22Rv1 (cell line): ENCODE measurements at regions not wholly inside any gene's neighbourhood (a gene's known extent, or its start where the extent isn't known, plus 50 kb on each side); places are given as distances from the start of the nearest gene placed in this dataset.

Source experiments
- H3K27ac ChIP-seq: fragments of 450-650 bp; 2 replicates; pipeline ENCODE4 v1.5.1; 2017
- CTCF ChIP-seq: fragments of 450-650 bp; IDR thresholded peaks from 2 replicates; pipeline ENCODE4 v1.5.1; 2017; ENCODE audit warnings: mild to moderate bottlenecking
- ZFX ChIP-seq: fragments of 450-650 bp; IDR thresholded peaks from 2 replicates; pipeline ENCODE4 v1.6.1; 2017; ENCODE audit warnings: antibody characterized with exemption, borderline replicate concordance

GRCh38 chr20:24783631-24784492 lies 165.2 kb upstream of the CST7 start:
- TF ChIP-seq ZFX (no peak), CTCF (no peak)
- H3K27ac ChIP-seq = no peak overlapping the region

- no peak for TF ChIP-seq ZFX
- H3K27ac ChIP-seq = no peak overlapping the region
Observed at GRCh38 chr20:24784607-24785006, 164.5 kb upstream of the CST7 start.

GRCh38 chr20:24785141-24786110 lies 163.6 kb upstream of the CST7 start:
- TF ChIP-seq CTCF (no peak), ZFX (no peak)
- H3K27ac ChIP-seq = no peak overlapping the region

GRCh38 chr20:24786111-24786495 lies 163.0 kb upstream of the CST7 start:
- TF ChIP-seq CTCF (no peak), ZFX (no peak)
- no peak overlapping the region for H3K27ac ChIP-seq

GRCh38 chr20:24786646-24787045 lies 162.4 kb upstream of the CST7 start:
- H3K27ac ChIP-seq = no peak overlapping the region
- TF ChIP-seq ZFX = no peak

- TF ChIP-seq CTCF (no peak), ZFX (no peak)
- no peak overlapping the region for H3K27ac ChIP-seq
Observed at GRCh38 chr20:24787071-24787470, 162.0 kb upstream of the CST7 start.

- TF ChIP-seq CTCF (no peak), ZFX (no peak)
- no peak overlapping the region for H3K27ac ChIP-seq
Observed at GRCh38 chr20:24787621-24788020, 161.4 kb upstream of the CST7 start.

GRCh38 chr20:24789877-24790276 lies 159.2 kb upstream of the CST7 start:
- no peak overlapping the region for H3K27ac ChIP-seq
- TF ChIP-seq ZFX = no peak
- no peak for TF ChIP-seq CTCF
